ENCODE measurements at regions not wholly inside any gene's neighbourhood (a gene's known extent, or its start where the extent isn't known, plus 50 kb on each side); places are given as distances from the start of the nearest gene placed in this dataset.

- TF ChIP-seq, protein P1, sequence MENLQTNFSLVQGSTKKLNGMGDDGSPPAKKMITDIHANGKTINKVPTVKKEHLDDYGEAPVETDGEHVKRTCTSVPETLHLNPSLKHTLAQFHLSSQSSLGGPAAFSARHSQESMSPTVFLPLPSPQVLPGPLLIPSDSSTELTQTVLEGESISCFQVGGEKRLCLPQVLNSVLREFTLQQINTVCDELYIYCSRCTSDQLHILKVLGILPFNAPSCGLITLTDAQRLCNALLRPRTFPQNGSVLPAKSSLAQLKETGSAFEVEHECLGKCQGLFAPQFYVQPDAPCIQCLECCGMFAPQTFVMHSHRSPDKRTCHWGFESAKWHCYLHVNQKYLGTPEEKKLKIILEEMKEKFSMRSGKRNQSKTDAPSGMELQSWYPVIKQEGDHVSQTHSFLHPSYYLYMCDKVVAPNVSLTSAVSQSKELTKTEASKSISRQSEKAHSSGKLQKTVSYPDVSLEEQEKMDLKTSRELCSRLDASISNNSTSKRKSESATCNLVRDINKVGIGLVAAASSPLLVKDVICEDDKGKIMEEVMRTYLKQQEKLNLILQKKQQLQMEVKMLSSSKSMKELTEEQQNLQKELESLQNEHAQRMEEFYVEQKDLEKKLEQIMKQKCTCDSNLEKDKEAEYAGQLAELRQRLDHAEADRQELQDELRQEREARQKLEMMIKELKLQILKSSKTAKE (IDR thresholded peaks at IDR 0.05; ENCODE audit: low read depth, poor library complexity, severe bottlenecking), result no peak
- no peak for TF ChIP-seq STAT3 (IDR thresholded peaks at IDR 0.05; ENCODE audit: low read depth, low read length)
- TF ChIP-seq BHLHE40 (IDR thresholded peaks at IDR 0.05; ENCODE audit: borderline replicate concordance in 1 of 2, low read depth in 2 of 2, low read length in 1 of 2), result no peak
- TF ChIP-seq, protein P2, sequence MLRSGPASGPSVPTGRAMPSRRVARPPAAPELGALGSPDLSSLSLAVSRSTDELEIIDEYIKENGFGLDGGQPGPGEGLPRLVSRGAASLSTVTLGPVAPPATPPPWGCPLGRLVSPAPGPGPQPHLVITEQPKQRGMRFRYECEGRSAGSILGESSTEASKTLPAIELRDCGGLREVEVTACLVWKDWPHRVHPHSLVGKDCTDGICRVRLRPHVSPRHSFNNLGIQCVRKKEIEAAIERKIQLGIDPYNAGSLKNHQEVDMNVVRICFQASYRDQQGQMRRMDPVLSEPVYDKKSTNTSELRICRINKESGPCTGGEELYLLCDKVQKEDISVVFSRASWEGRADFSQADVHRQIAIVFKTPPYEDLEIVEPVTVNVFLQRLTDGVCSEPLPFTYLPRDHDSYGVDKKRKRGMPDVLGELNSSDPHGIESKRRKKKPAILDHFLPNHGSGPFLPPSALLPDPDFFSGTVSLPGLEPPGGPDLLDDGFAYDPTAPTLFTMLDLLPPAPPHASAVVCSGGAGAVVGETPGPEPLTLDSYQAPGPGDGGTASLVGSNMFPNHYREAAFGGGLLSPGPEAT (IDR thresholded peaks at IDR 0.05; ENCODE audit: low read depth), result no peak
These were observed 126.7 kb upstream of the AGA start (continued) for GRCh38 chr4:177568931-177569330.

- RAD21 ChIA-PET (ENCODE audit: unreplicated experiment), result interaction anchor here (0.8 kb wide), 1 partner anchor 1738 kb away, joined by 3 read pairs; no protein-coding TSS in a partner anchor
- 0% methylated on average over 1 of the region's 1 CpG for WGBS (ENCODE audit: insufficient coverage, insufficient replicate concordance, low lambda C conversion rate, missing lambda C conversion rate)
These were observed 127.2 kb upstream of the AGA start for GRCh38 chr4:177569434-177569833.

More at GRCh38 chr4:177569434-177569833, 127.2 kb upstream of the AGA start:
- Histone ChIP-seq H3K9ac (ENCODE audit: control insufficient read depth, insufficient read depth, low read length) (no peak overlapping the region), H4K20me1 (ENCODE audit: control insufficient read depth, insufficient read depth) (no peaks in the 10 kb centered on the region), H3K4me3 (no peak overlapping the region), H3K36me3 (ENCODE audit: control insufficient read depth in 2 of 2, insufficient read depth in 2 of 2, low read length in 1 of 2) (no peaks in the 10 kb centered on the region), H3K79me2 (ENCODE audit: control insufficient read depth, insufficient read depth, low read length) (no peaks in the 10 kb centered on the region), H2AFZ (ENCODE audit: control insufficient read depth, low read depth, low read length) (no peak overlapping the region), H3K4me1 (ENCODE audit: control insufficient read depth, insufficient read depth, low read length) (no peaks in the 10 kb centered on the region), H3K27ac (ENCODE audit: control insufficient read depth, insufficient read depth) (no peak overlapping the region), H3K9me3 (replicated peaks; ENCODE audit: control insufficient read depth, insufficient read depth, low read length) (no peaks in the 10 kb centered on the region), H3K4me2 (ENCODE audit: control insufficient read depth, insufficient read depth) (no peak overlapping the region), H3K27me3 (replicated peaks in 1 of 2; ENCODE audit: control insufficient read depth in 2 of 2, insufficient read depth in 2 of 2, low read length in 1 of 2) (no peaks in the 10 kb centered on the region)
- FAIRE-seq, result no peak
- in situ Hi-C loops (cut with MboI) (no loop called here), intact Hi-C loops (cut with micrococcal nuclease; ENCODE audit: unreplicated experiment) (no loop called here)
- TF ChIP-seq KDM1A (IDR thresholded peaks at IDR 0.05; ENCODE audit: borderline replicate concordance), result no peak
- no peak for TF ChIP-seq BACH1 (IDR thresholded peaks at IDR 0.05; ENCODE audit: borderline replicate concordance)
- TF ChIP-seq TAF1 (IDR thresholded peaks at IDR 0.05; ENCODE audit: borderline replicate concordance, low read depth, low read length), result no peak
- no peak for TF ChIP-seq NR2F1 (conservative IDR thresholded peaks at IDR 0.05)
- ChIA-PET SMC1A (ENCODE audit: uncharacterized antibody, unreplicated experiment) (interaction anchor here (0.6 to 0.7 kb wide), 2 partner anchors 335 to 1092 kb away, joined by 3 read pairs; no protein-coding TSS in a partner anchor), CTCF (interaction anchor here (0.9 to 1.4 kb wide), 3 partner anchors 10 to 16 kb away, joined by 3 to 4 read pairs (median 3); no protein-coding TSS in a partner anchor), POLR2A (interaction anchor here (0.6 kb wide), 2 partner anchors 40 to 1743 kb away, joined by 3 to 4 read pairs; no protein-coding TSS in a partner anchor)
- BruUV-seq (replicated peaks), result no TSS peak
- DNase-seq (ENCODE audit: low read depth, low spot score), result no peak
- no peak for ATAC-seq

Data from GM12878 (cell line).